ENCODE measurements at regions not wholly inside any gene's neighbourhood (a gene's known extent, or its start where the extent isn't known, plus 50 kb on each side); places are given as distances from the start of the nearest gene placed in this dataset.

DNA sequence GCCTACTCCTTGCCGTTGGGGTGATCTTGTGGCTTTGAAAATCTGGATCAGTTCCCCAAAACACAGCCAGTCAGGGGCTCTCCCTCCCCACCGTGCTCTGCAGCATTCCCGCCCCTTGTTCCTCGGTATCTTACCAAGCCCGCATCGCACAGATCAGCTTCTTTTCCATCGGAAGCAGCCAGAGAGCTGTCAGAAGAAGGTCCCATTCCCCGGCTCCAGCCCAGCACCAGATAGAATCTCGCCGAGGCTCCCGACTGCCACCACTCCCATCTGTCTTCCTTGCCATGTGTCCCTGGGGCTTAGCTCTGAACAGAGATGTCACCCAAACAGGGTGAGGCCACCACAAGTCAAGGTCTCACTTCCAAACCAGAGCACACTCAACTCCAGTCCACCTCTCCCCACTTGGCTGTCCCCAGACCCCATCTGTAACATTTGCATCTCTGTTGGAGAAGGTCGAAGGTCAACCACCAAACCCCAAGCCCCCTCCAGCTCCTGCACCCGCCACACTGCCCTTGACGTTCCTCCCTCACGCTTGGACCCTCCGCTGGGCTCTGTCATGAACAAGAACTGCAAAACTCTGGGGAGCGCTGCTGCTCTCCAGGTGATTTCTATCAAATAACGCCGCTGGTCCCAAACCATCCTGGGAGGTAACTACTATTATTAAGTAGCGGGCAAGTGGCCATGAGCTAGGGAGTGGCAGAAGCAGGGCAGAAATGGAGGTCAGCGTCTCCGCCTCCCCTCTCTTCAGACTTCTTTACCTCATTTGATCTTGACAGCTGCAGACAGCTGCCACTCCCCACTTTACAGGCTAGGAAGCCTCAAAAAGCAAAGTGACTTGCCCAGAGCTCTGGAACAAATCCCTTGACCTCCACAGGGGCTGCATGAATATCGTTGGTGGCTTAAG is 70.0 kb upstream of the TAF1B start:
- TF ChIP-seq POLR2A (IDR thresholded peaks at IDR 0.05; ENCODE audit: low read length) (no peak), GATA1 (IDR thresholded peaks at IDR 0.05; ENCODE audit: low read depth, low read length) (no peak)

Data from erythroblast (primary cell).